ENCODE measurements at regions not wholly inside any gene's neighbourhood (a gene's known extent, or its start where the extent isn't known, plus 50 kb on each side); places are given as distances from the start of the nearest gene placed in this dataset.

GRCh38 chr21:38577887-38578286 is 79.6 kb upstream of the ERG start:
- H3K36me3 ChIP-seq (replicated peaks in 1 of 2; ENCODE audit: control insufficient read depth in 2 of 2, insufficient read depth in 2 of 2, low read length in 2 of 2) = no peaks in the 10 kb centered on the region
- H2BK120ac ChIP-seq (ENCODE audit: low read depth, low read length) = no peak overlapping the region
- H3K4me1 ChIP-seq (ENCODE audit: control insufficient read depth in 2 of 2, insufficient read depth in 1 of 2, low read depth in 1 of 2, low read length in 2 of 2) = peaks cover 0 to 2% of the 10 kb centered on the region in 2 donors
- no peaks in the 10 kb centered on the region for H3K9me3 ChIP-seq (replicated peaks in 1 of 2; ENCODE audit: control insufficient read depth in 2 of 2, insufficient read depth in 1 of 2, low read depth in 1 of 2, low read length in 2 of 2)
- H2BK5ac ChIP-seq (ENCODE audit: low read length) = no peak overlapping the region
- no peak overlapping the region for H3K4ac ChIP-seq (ENCODE audit: low read length)
- DNase-seq (ENCODE audit: low spot score) = no peak
- H3K79me1 ChIP-seq (ENCODE audit: low read depth, low read length) = no peaks in the 10 kb centered on the region
- H2BK15ac ChIP-seq (ENCODE audit: low read length) = no peak overlapping the region
- H4K91ac ChIP-seq (ENCODE audit: low read depth, low read length, poor library complexity) = no peak overlapping the region
- no peak overlapping the region for H3K9ac ChIP-seq (ENCODE audit: low read depth, low read length, poor library complexity)
- no peaks in the 10 kb centered on the region for H3K27me3 ChIP-seq (ENCODE audit: control insufficient read depth in 3 of 3, insufficient read depth in 3 of 3, low read depth in 1 of 3, low read length in 3 of 3)
- H2BK12ac ChIP-seq (ENCODE audit: low read length) = no peak overlapping the region
- H2AK5ac ChIP-seq (ENCODE audit: low read depth, low read length) = no peak overlapping the region
- H3K14ac ChIP-seq (ENCODE audit: low read length) = no peak overlapping the region
- H2AFZ ChIP-seq (ENCODE audit: low read length) = peak overlapping the region; percentile 40
- peak overlapping the region; percentile 87 for H3K18ac ChIP-seq (ENCODE audit: low read length)
- WGBS, 2 donors (ENCODE audit: extremely low coverage in 2 of 2, insufficient read length in 2 of 2, insufficient replicate concordance in 1 of 2) = no CpG with 5 or more reads among the region's 5 CpGs
- H3K23ac ChIP-seq (ENCODE audit: low read depth, low read length, poor library complexity) = peak overlapping the region; percentile 8
- H3K4me2 ChIP-seq (ENCODE audit: insufficient read depth, low read length, poor library complexity, severe bottlenecking) = no peak overlapping the region
- H4K8ac ChIP-seq (ENCODE audit: low read depth, low read length) = no peak overlapping the region
- no peak overlapping the region for H3K4me3 ChIP-seq (ENCODE audit: low read length in 2 of 2)
- no peak overlapping the region for H3K27ac ChIP-seq (replicated peaks; ENCODE audit: low read length)

- no peak overlapping the region for H3K4ac ChIP-seq (ENCODE audit: low read length)
- no peak overlapping the region for H2BK5ac ChIP-seq (ENCODE audit: low read length)
- H3K4me2 ChIP-seq (ENCODE audit: insufficient read depth, low read length, poor library complexity, severe bottlenecking) = no peak overlapping the region
- H3K14ac ChIP-seq (ENCODE audit: low read length) = no peak overlapping the region
- H4K91ac ChIP-seq (ENCODE audit: low read depth, low read length, poor library complexity) = no peak overlapping the region
- no CpG with 5 or more reads among the region's 2 CpGs for WGBS, 2 donors (ENCODE audit: extremely low coverage in 2 of 2, insufficient read length in 2 of 2, insufficient replicate concordance in 1 of 2)
- H3K4me3 ChIP-seq (ENCODE audit: low read length in 2 of 2) = no peak overlapping the region
- H3K23ac ChIP-seq (ENCODE audit: low read depth, low read length, poor library complexity) = no peak overlapping the region
- no peak overlapping the region for H3K18ac ChIP-seq (ENCODE audit: low read length)
- H3K27ac ChIP-seq (replicated peaks; ENCODE audit: low read length) = no peak overlapping the region
- H3K27me3 ChIP-seq (ENCODE audit: control insufficient read depth in 3 of 3, insufficient read depth in 3 of 3, low read depth in 1 of 3, low read length in 3 of 3) = no peaks in the 10 kb centered on the region
- no peak overlapping the region for H2BK12ac ChIP-seq (ENCODE audit: low read length)
- H4K8ac ChIP-seq (ENCODE audit: low read depth, low read length) = no peak overlapping the region
- no peaks in the 10 kb centered on the region for H3K79me1 ChIP-seq (ENCODE audit: low read depth, low read length)
- H2BK120ac ChIP-seq (ENCODE audit: low read depth, low read length) = no peak overlapping the region
- no peak overlapping the region for H3K9ac ChIP-seq (ENCODE audit: low read depth, low read length, poor library complexity)
- no peaks in the 10 kb centered on the region for H3K36me3 ChIP-seq (replicated peaks in 1 of 2; ENCODE audit: control insufficient read depth in 2 of 2, insufficient read depth in 2 of 2, low read length in 2 of 2)
- no peak overlapping the region for H2AFZ ChIP-seq (ENCODE audit: low read length)
- no peak overlapping the region for H2AK5ac ChIP-seq (ENCODE audit: low read depth, low read length)
- H2BK15ac ChIP-seq (ENCODE audit: low read length) = no peak overlapping the region
- H3K4me1 ChIP-seq (ENCODE audit: control insufficient read depth in 2 of 2, insufficient read depth in 1 of 2, low read depth in 1 of 2, low read length in 2 of 2) = no peaks in the 10 kb centered on the region
- DNase-seq (ENCODE audit: low spot score) = no peak
- no peaks in the 10 kb centered on the region for H3K9me3 ChIP-seq (replicated peaks in 1 of 2; ENCODE audit: control insufficient read depth in 2 of 2, insufficient read depth in 1 of 2, low read depth in 1 of 2, low read length in 2 of 2)
Measured at GRCh38 chr21:38590449-38591217, 92.4 kb upstream of the ERG start.

- Histone ChIP-seq H2BK5ac (ENCODE audit: low read length) (no peak overlapping the region), H3K9me3 (replicated peaks in 1 of 2; ENCODE audit: control insufficient read depth in 2 of 2, insufficient read depth in 1 of 2, low read depth in 1 of 2, low read length in 2 of 2) (no peaks in the 10 kb centered on the region), H3K4me1 (ENCODE audit: control insufficient read depth in 2 of 2, insufficient read depth in 1 of 2, low read depth in 1 of 2, low read length in 2 of 2) (no peaks in the 10 kb centered on the region), H3K27me3 (ENCODE audit: control insufficient read depth in 3 of 3, insufficient read depth in 3 of 3, low read depth in 1 of 3, low read length in 3 of 3) (no peaks in the 10 kb centered on the region), H3K36me3 (replicated peaks in 1 of 2; ENCODE audit: control insufficient read depth in 2 of 2, insufficient read depth in 2 of 2, low read length in 2 of 2) (no peaks in the 10 kb centered on the region), H4K8ac (ENCODE audit: low read depth, low read length) (no peak overlapping the region), H2AFZ (ENCODE audit: low read length) (no peak overlapping the region), H2BK12ac (ENCODE audit: low read length) (no peak overlapping the region), H2AK5ac (ENCODE audit: low read depth, low read length) (no peak overlapping the region), H2BK120ac (ENCODE audit: low read depth, low read length) (no peak overlapping the region), H4K91ac (ENCODE audit: low read depth, low read length, poor library complexity) (no peak overlapping the region), H3K23ac (ENCODE audit: low read depth, low read length, poor library complexity) (no peak overlapping the region), H3K18ac (ENCODE audit: low read length) (no peak overlapping the region), H3K4ac (ENCODE audit: low read length) (no peak overlapping the region), H2BK15ac (ENCODE audit: low read length) (no peak overlapping the region), H3K79me1 (ENCODE audit: low read depth, low read length) (no peaks in the 10 kb centered on the region), H3K14ac (ENCODE audit: low read length) (no peak overlapping the region), H3K4me3 (ENCODE audit: low read length in 2 of 2) (no peak overlapping the region), H3K27ac (replicated peaks; ENCODE audit: low read length) (no peak overlapping the region), H3K4me2 (ENCODE audit: insufficient read depth, low read length, poor library complexity, severe bottlenecking) (no peak overlapping the region), H3K9ac (ENCODE audit: low read depth, low read length, poor library complexity) (no peak overlapping the region)
- no peak for DNase-seq (ENCODE audit: low spot score)
- WGBS, 2 donors (ENCODE audit: extremely low coverage in 2 of 2, insufficient read length in 2 of 2, insufficient replicate concordance in 1 of 2) = no CpG with 5 or more reads among the region's 1 CpG
Measured at GRCh38 chr21:38591218-38591537, 92.9 kb upstream of the ERG start.

- Histone ChIP-seq H2BK120ac (ENCODE audit: low read depth, low read length) (no peak overlapping the region), H4K91ac (ENCODE audit: low read depth, low read length, poor library complexity) (no peak overlapping the region), H3K4ac (ENCODE audit: low read length) (no peak overlapping the region), H3K9ac (ENCODE audit: low read depth, low read length, poor library complexity) (no peak overlapping the region), H2BK15ac (ENCODE audit: low read length) (no peak overlapping the region), H2BK12ac (ENCODE audit: low read length) (no peak overlapping the region), H2BK5ac (ENCODE audit: low read length) (no peak overlapping the region), H3K14ac (ENCODE audit: low read length) (no peak overlapping the region), H2AK5ac (ENCODE audit: low read depth, low read length) (no peak overlapping the region), H4K8ac (ENCODE audit: low read depth, low read length) (no peak overlapping the region), H3K36me3 (replicated peaks in 1 of 2; ENCODE audit: control insufficient read depth in 2 of 2, insufficient read depth in 2 of 2, low read length in 2 of 2) (no peaks in the 10 kb centered on the region), H3K18ac (ENCODE audit: low read length) (no peak overlapping the region), H3K4me3 (ENCODE audit: low read length in 2 of 2) (no peak overlapping the region), H3K27me3 (ENCODE audit: control insufficient read depth in 3 of 3, insufficient read depth in 3 of 3, low read depth in 1 of 3, low read length in 3 of 3) (no peaks in the 10 kb centered on the region), H2AFZ (ENCODE audit: low read length) (no peak overlapping the region), H3K79me1 (ENCODE audit: low read depth, low read length) (no peaks in the 10 kb centered on the region), H3K4me2 (ENCODE audit: insufficient read depth, low read length, poor library complexity, severe bottlenecking) (no peak overlapping the region), H3K27ac (replicated peaks; ENCODE audit: low read length) (no peak overlapping the region), H3K23ac (ENCODE audit: low read depth, low read length, poor library complexity) (no peak overlapping the region), H3K9me3 (replicated peaks in 1 of 2; ENCODE audit: control insufficient read depth in 2 of 2, insufficient read depth in 1 of 2, low read depth in 1 of 2, low read length in 2 of 2) (no peaks in the 10 kb centered on the region), H3K4me1 (ENCODE audit: control insufficient read depth in 2 of 2, insufficient read depth in 1 of 2, low read depth in 1 of 2, low read length in 2 of 2) (no peaks in the 10 kb centered on the region)
- WGBS, 2 donors (ENCODE audit: extremely low coverage in 2 of 2, insufficient read length in 2 of 2, insufficient replicate concordance in 1 of 2) = no CpG with 5 or more reads among the region's 4 CpGs
- no peak for DNase-seq (ENCODE audit: low spot score)
Measured at GRCh38 chr21:38596264-38597042, 98.2 kb upstream of the ERG start.

All from neuronal stem cell (in vitro differentiated cells).